ENCODE measurements at regions not wholly inside any gene's neighbourhood (a gene's known extent, or its start where the extent isn't known, plus 50 kb on each side); places are given as distances from the start of the nearest gene placed in this dataset.

DNA sequence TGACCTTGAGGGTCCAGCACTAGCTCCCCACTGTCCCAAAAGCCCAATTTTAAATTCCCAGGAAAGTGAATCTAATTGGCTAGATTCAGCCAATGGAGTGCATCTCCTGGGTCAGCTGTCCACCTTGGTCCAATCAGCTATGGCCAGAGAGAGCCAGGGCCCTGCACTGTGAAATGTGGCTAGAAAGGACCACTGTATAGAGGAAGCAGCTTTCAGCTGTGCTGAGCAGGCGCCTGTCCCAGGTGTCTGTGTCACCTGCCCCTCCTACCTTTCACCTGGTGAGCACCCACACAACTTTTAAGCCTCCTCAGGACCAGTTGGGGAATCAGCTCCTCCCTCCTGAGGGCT, 186.2 kb downstream of the DRD1 start:
- no peak for DNase-seq (ENCODE audit: low spot score)
- intact Hi-C loops (cut with micrococcal nuclease; ENCODE audit: unreplicated experiment), result no loop called here
- Histone ChIP-seq H3K4me3 (ENCODE audit: low read depth, low read length, poor library complexity, severe bottlenecking) (no peak overlapping the region), H3K9me3 (ENCODE audit: low read depth, low read length, poor library complexity, severe bottlenecking) (no peaks in the 10 kb centered on the region), H3K27me3 (replicated peaks; ENCODE audit: insufficient read depth, low read depth, low read length, poor library complexity) (peaks cover 3% of the 10 kb centered on the region), H3K27ac (ENCODE audit: low read depth, low read length, poor library complexity, severe bottlenecking) (no peak overlapping the region), H3K36me3 (ENCODE audit: insufficient read depth, low read length, poor library complexity, severe bottlenecking) (no peaks in the 10 kb centered on the region), H3K4me1 (ENCODE audit: insufficient read depth, low read length, poor library complexity, severe bottlenecking) (no peaks in the 10 kb centered on the region)
- TF ChIP-seq EZH2 (IDR thresholded peaks at IDR 0.05; ENCODE audit: borderline replicate concordance, low read depth, low read length, poor library complexity, severe bottlenecking), result no peak
- TF ChIP-seq, protein P1, sequence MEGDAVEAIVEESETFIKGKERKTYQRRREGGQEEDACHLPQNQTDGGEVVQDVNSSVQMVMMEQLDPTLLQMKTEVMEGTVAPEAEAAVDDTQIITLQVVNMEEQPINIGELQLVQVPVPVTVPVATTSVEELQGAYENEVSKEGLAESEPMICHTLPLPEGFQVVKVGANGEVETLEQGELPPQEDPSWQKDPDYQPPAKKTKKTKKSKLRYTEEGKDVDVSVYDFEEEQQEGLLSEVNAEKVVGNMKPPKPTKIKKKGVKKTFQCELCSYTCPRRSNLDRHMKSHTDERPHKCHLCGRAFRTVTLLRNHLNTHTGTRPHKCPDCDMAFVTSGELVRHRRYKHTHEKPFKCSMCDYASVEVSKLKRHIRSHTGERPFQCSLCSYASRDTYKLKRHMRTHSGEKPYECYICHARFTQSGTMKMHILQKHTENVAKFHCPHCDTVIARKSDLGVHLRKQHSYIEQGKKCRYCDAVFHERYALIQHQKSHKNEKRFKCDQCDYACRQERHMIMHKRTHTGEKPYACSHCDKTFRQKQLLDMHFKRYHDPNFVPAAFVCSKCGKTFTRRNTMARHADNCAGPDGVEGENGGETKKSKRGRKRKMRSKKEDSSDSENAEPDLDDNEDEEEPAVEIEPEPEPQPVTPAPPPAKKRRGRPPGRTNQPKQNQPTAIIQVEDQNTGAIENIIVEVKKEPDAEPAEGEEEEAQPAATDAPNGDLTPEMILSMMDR (conservative IDR thresholded peaks at IDR 0.05; ENCODE audit: low read depth, low read length), result no peak
- ChIA-PET CTCF (no interaction called here), POLR2A (ENCODE audit: low non-redundant PET) (no interaction called here)
- no TSS peak for BruUV-seq (replicated peaks)

DNA sequence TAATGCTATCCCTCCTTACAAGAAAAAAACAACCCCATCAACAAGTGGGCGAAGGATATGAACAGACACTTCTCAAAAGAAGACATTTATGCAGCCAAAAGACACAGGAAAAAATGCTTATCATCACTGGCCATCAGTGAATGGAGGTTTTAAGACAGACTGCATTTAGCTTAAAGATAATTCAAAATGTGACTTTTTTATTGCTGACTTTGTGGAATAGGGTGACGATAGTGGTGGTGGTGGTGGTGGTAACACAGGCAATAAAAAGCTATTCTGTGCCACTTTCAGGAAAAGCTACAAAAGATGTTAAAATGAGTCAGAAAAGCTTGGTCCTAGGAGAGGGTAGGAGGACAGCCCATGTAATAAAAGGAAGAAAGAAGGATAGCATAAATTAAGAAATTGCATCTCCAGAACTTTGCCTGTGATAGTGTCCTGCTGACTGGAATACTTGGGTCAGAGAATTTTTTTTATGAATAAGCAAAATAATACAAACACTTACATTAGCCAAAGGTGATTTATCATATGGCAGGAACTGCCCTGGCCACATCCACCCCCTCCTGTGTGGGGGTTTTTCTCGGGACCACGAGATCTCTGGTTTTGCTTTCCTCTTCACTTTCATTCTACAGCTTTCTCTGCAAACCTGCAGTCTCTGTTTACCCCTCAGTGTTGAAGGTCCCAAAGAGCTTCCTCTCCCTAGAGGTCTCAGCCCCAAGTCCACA, 186.7 kb downstream of the DRD1 start:
- no TSS peak for BruUV-seq (replicated peaks)
- no peak for DNase-seq (ENCODE audit: low spot score)
- TF ChIP-seq, protein P1 (conservative IDR thresholded peaks at IDR 0.05; ENCODE audit: low read depth, low read length), result no peak
- TF ChIP-seq EZH2 (IDR thresholded peaks at IDR 0.05; ENCODE audit: borderline replicate concordance, low read depth, low read length, poor library complexity, severe bottlenecking), result no peak
- ChIA-PET POLR2A (ENCODE audit: low non-redundant PET) (no interaction called here), CTCF (no interaction called here)
- Histone ChIP-seq H3K27ac (ENCODE audit: low read depth, low read length, poor library complexity, severe bottlenecking) (no peak overlapping the region), H3K36me3 (ENCODE audit: insufficient read depth, low read length, poor library complexity, severe bottlenecking) (no peaks in the 10 kb centered on the region), H3K9me3 (ENCODE audit: low read depth, low read length, poor library complexity, severe bottlenecking) (no peaks in the 10 kb centered on the region), H3K4me3 (ENCODE audit: low read depth, low read length, poor library complexity, severe bottlenecking) (no peak overlapping the region), H3K4me1 (ENCODE audit: insufficient read depth, low read length, poor library complexity, severe bottlenecking) (no peaks in the 10 kb centered on the region), H3K27me3 (replicated peaks; ENCODE audit: insufficient read depth, low read depth, low read length, poor library complexity) (peaks cover 3% of the 10 kb centered on the region)
- intact Hi-C loops (cut with micrococcal nuclease; ENCODE audit: unreplicated experiment), result no loop called here

DNA sequence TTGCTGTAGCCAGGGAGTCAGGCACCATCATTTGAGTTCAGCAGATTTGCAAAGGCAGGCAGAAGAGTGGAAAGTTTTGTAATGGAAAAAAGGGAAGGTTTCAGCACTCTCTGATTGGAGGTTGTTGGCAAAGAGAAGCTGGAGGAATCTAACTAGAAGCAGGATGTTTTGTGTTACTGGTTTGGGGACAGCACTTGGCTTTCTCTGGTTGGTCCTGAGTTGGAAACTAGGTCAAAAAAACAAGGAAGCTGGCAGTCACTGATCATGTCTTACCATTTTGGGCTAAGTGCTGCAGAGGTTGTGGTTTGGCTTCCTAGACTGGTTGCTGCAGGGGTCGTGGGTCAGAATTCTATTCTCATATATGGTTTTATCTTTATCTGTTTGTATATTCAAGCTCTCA, 189.8 kb downstream of the DRD1 start:
- Histone ChIP-seq H3K4me1 (ENCODE audit: insufficient read depth, low read length, poor library complexity, severe bottlenecking) (no peaks in the 10 kb centered on the region), H3K4me3 (ENCODE audit: low read depth, low read length, poor library complexity, severe bottlenecking) (no peak overlapping the region), H3K27ac (ENCODE audit: low read depth, low read length, poor library complexity, severe bottlenecking) (no peak overlapping the region), H3K9me3 (ENCODE audit: low read depth, low read length, poor library complexity, severe bottlenecking) (no peaks in the 10 kb centered on the region), H3K27me3 (replicated peaks; ENCODE audit: insufficient read depth, low read depth, low read length, poor library complexity) (peaks cover 3% of the 10 kb centered on the region), H3K36me3 (ENCODE audit: insufficient read depth, low read length, poor library complexity, severe bottlenecking) (no peaks in the 10 kb centered on the region)
- POLR2A ChIA-PET (ENCODE audit: low non-redundant PET), result no interaction called here
- TF ChIP-seq, protein P1 (conservative IDR thresholded peaks at IDR 0.05; ENCODE audit: low read depth, low read length), result no peak
- no TSS peak for BruUV-seq (replicated peaks)
- DNase-seq (ENCODE audit: low spot score), result no peak
- intact Hi-C loops (cut with micrococcal nuclease; ENCODE audit: unreplicated experiment), result no loop called here
- CTCF ChIA-PET, result no interaction called here

Data from A673 (cell line).